ENCODE measurements at regions not wholly inside any gene's neighbourhood (a gene's known extent, or its start where the extent isn't known, plus 50 kb on each side); places are given as distances from the start of the nearest gene placed in this dataset.

GRCh38 chr20:55515832-55516231 lies 489.5 kb downstream of the CBLN4 start:
- no peak overlapping the region for H3K4me3 ChIP-seq (ENCODE audit: low read depth, low read length)
- no peak for TF ChIP-seq CTCF (IDR thresholded peaks at IDR 0.05; ENCODE audit: low read depth, low read length)
- TF ChIP-seq MYC (IDR thresholded peaks at IDR 0.05; ENCODE audit: low read depth, low read length), result no peak
- no peak for TF ChIP-seq POLR2A (IDR thresholded peaks at IDR 0.05; ENCODE audit: extremely low read depth, insufficient read length)
- no peak for TF ChIP-seq MAX (IDR thresholded peaks at IDR 0.05; ENCODE audit: low read depth, low read length)
- no peak for DNase-seq (ENCODE audit: low read depth)

GRCh38 chr20:55514531-55514930 lies 490.8 kb downstream of the CBLN4 start:
- no peak for TF ChIP-seq MYC (IDR thresholded peaks at IDR 0.05; ENCODE audit: low read depth, low read length)
- TF ChIP-seq CTCF (IDR thresholded peaks at IDR 0.05; ENCODE audit: low read depth, low read length), result no peak
- no peak for TF ChIP-seq MAX (IDR thresholded peaks at IDR 0.05; ENCODE audit: low read depth, low read length)
- no peak for TF ChIP-seq POLR2A (IDR thresholded peaks at IDR 0.05; ENCODE audit: extremely low read depth, insufficient read length)
- no peak overlapping the region for H3K4me3 ChIP-seq (ENCODE audit: low read depth, low read length)
- DNase-seq (ENCODE audit: low read depth), result no peak

- no peak overlapping the region for H3K4me3 ChIP-seq (ENCODE audit: low read depth, low read length)
- DNase-seq (ENCODE audit: low read depth), result no peak
- TF ChIP-seq MAX (IDR thresholded peaks at IDR 0.05; ENCODE audit: low read depth, low read length) (no peak), POLR2A (IDR thresholded peaks at IDR 0.05; ENCODE audit: extremely low read depth, insufficient read length) (no peak), MYC (IDR thresholded peaks at IDR 0.05; ENCODE audit: low read depth, low read length) (no peak), CTCF (IDR thresholded peaks at IDR 0.05; ENCODE audit: low read depth, low read length) (no peak)
Measured at GRCh38 chr20:55513954-55514353, 491.4 kb downstream of the CBLN4 start.

- no peak overlapping the region for H3K4me3 ChIP-seq (ENCODE audit: low read depth, low read length)
- DNase-seq (ENCODE audit: low read depth), result no peak
- no peak for TF ChIP-seq POLR2A (IDR thresholded peaks at IDR 0.05; ENCODE audit: extremely low read depth, insufficient read length)
- no peak for TF ChIP-seq MYC (IDR thresholded peaks at IDR 0.05; ENCODE audit: low read depth, low read length)
- no peak for TF ChIP-seq MAX (IDR thresholded peaks at IDR 0.05; ENCODE audit: low read depth, low read length)
- TF ChIP-seq CTCF (IDR thresholded peaks at IDR 0.05; ENCODE audit: low read depth, low read length), result no peak
Measured at GRCh38 chr20:55500130-55500529, 505.2 kb downstream of the CBLN4 start.

- DNase-seq (ENCODE audit: low read depth), result no peak
- no peak for TF ChIP-seq CTCF (IDR thresholded peaks at IDR 0.05; ENCODE audit: low read depth, low read length)
- no peak for TF ChIP-seq MAX (IDR thresholded peaks at IDR 0.05; ENCODE audit: low read depth, low read length)
- no peak for TF ChIP-seq MYC (IDR thresholded peaks at IDR 0.05; ENCODE audit: low read depth, low read length)
- no peak for TF ChIP-seq POLR2A (IDR thresholded peaks at IDR 0.05; ENCODE audit: extremely low read depth, insufficient read length)
- no peak overlapping the region for H3K4me3 ChIP-seq (ENCODE audit: low read depth, low read length)
Measured at GRCh38 chr20:55488593-55488992, 516.7 kb downstream of the CBLN4 start.
